Dendritic cell treated with granulocyte-macrophage colony-stimulating factor and Interleukin-4, amounts not matched to agents 40 ng/mL and 50 ng/mL, for 4 days (primary cell): ENCODE measurements at regions not wholly inside any gene's neighbourhood (a gene's known extent, or its start where the extent isn't known, plus 50 kb on each side); places are given as distances from the start of the nearest gene placed in this dataset.
"Not testable (repeated sequence)": the region's sequence is repeated elsewhere in the genome, so short reads cannot be mapped to it uniquely, and the experiment has no call there.

ENCODE experiments used
- H3K27ac Mint-ChIP-seq: one replicate; pipeline ENCODE4 v1.8.0; 2022; ENCODE audit warnings: mild to moderate bottlenecking, mixed read lengths
- H3K27me3 Mint-ChIP-seq: one replicate; pipeline ENCODE4 v1.8.0; 2022; ENCODE audit warnings: mild to moderate bottlenecking, mixed read lengths
- H3K36me3 Mint-ChIP-seq: one replicate; pipeline ENCODE4 v1.8.0; 2022; ENCODE audit warnings: low read depth, mixed read lengths
- H3K4me1 Mint-ChIP-seq: one replicate; pipeline ENCODE4 v1.8.0; 2022; ENCODE audit warnings: low read depth, mixed read lengths
- H3K4me3 Mint-ChIP-seq: one replicate; pipeline ENCODE4 v1.8.0; 2022; ENCODE audit warnings: mild to moderate bottlenecking, moderate library complexity, mixed read lengths
- H3K9me3 Mint-ChIP-seq: one replicate; pipeline ENCODE4 v1.8.0; 2022; ENCODE audit warnings: mixed read lengths
- intact Hi-C: fragments of 100-400 bp; cut with micrococcal nuclease; formaldehyde crosslinking; loops from one replicate; pipeline ENCODE4 v1.15.0; 2022

GRCh38 chr4:144864891-144865290 lies 218.9 kb downstream of the HHIP start:
- intact Hi-C loops, H3K27me3 Mint-ChIP-seq, H3K27ac Mint-ChIP-seq: not testable (repeated sequence)

DNA sequence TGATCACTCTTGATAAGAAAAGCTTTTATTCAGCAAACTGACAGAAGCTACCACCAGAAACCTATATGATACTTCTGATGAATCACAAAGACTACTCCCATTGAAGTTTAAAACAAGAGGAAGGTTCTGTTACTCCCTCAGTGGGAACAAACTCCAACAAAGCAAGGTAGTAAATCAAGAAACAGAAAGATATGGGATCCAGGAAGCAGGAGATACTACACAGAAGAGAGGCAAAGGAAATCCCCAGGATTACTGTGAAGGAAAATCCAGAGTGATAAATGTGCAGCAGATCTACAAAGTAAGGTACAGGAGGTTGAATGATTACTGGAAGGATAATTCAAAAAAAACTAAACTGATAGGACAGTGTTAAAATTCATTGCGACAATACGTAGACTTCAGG lies 222.4 kb downstream of the HHIP start:
- H3K27ac Mint-ChIP-seq = no peak overlapping the region
- intact Hi-C loops = no loop called here
- H3K36me3 Mint-ChIP-seq = no peaks in the 10 kb centered on the region
- no peak overlapping the region for H3K4me3 Mint-ChIP-seq
- no peaks in the 10 kb centered on the region for H3K4me1 Mint-ChIP-seq
- H3K27me3 Mint-ChIP-seq = no peaks in the 10 kb centered on the region
- H3K9me3 Mint-ChIP-seq = peaks cover 36% of the 10 kb centered on the region

More at GRCh38 chr4:144864891-144865290, 218.9 kb downstream of the HHIP start:
- peaks cover 64% of the 10 kb centered on the region for H3K9me3 Mint-ChIP-seq
- not testable (repeated sequence) for H3K4me3 Mint-ChIP-seq, H3K4me1 Mint-ChIP-seq, H3K36me3 Mint-ChIP-seq

- Mint-ChIP-seq H3K27ac (no peak overlapping the region), H3K4me1 (no peaks in the 10 kb centered on the region), H3K4me3 (no peak overlapping the region), H3K9me3 (peaks cover 11% of the 10 kb centered on the region), H3K36me3 (no peaks in the 10 kb centered on the region), H3K27me3 (no peaks in the 10 kb centered on the region)
- intact Hi-C loops = no loop called here
Measured at GRCh38 chr4:144872508-144873225, 225.3 kb downstream of the ANAPC10 start.

- intact Hi-C loops = no loop called here
- no peaks in the 10 kb centered on the region for H3K27me3 Mint-ChIP-seq
- no peaks in the 10 kb centered on the region for H3K4me1 Mint-ChIP-seq
- peaks cover 3% of the 10 kb centered on the region for H3K9me3 Mint-ChIP-seq
- no peak overlapping the region for H3K4me3 Mint-ChIP-seq
- H3K36me3 Mint-ChIP-seq = no peaks in the 10 kb centered on the region
- no peak overlapping the region for H3K27ac Mint-ChIP-seq
Measured at GRCh38 chr4:144873226-144873990, 224.6 kb downstream of the ANAPC10 start.

DNA sequence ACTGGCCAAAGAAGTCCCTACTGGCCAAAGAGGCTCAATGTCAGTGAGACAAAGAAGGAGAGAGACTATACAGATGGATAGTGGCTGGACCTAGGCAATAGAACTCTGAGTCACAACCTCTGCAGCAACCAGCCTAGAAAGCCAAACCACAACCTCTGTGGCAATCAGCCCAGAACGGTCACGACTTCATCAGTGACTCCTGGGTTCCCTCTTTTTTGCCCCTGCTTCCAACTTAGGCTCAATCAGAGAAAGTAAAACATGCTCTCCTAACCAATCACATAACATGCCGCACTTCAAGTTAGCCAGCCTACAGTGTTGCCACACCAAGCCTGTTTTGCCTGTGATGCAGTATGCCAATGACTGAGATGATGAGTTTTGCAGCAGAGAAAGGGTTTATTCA lies 203.4 kb downstream of the ANAPC10 start:
- no peak overlapping the region for H3K4me3 Mint-ChIP-seq
- peaks cover 5% of the 10 kb centered on the region for H3K4me1 Mint-ChIP-seq
- no peak overlapping the region for H3K27ac Mint-ChIP-seq
- no peaks in the 10 kb centered on the region for H3K36me3 Mint-ChIP-seq
- H3K9me3 Mint-ChIP-seq = peaks cover 9% of the 10 kb centered on the region
- intact Hi-C loops = no loop called here
- no peaks in the 10 kb centered on the region for H3K27me3 Mint-ChIP-seq

- intact Hi-C loops = no loop called here
- no peak overlapping the region for H3K4me3 Mint-ChIP-seq
- H3K36me3 Mint-ChIP-seq = no peaks in the 10 kb centered on the region
- H3K4me1 Mint-ChIP-seq = peaks cover 11% of the 10 kb centered on the region
- H3K9me3 Mint-ChIP-seq = peaks cover 9% of the 10 kb centered on the region
- H3K27ac Mint-ChIP-seq = no peak overlapping the region
- no peaks in the 10 kb centered on the region for H3K27me3 Mint-ChIP-seq
Measured at GRCh38 chr4:144899393-144899792, 198.6 kb downstream of the ANAPC10 start.

GRCh38 chr4:144901141-144901540 lies 196.9 kb downstream of the ANAPC10 start:
- peaks cover 2% of the 10 kb centered on the region for H3K9me3 Mint-ChIP-seq
- intact Hi-C loops = loop anchor here (10.0 kb wide), 1 partner anchor 154 kb away; no protein-coding TSS in a partner anchor
- H3K36me3 Mint-ChIP-seq = no peaks in the 10 kb centered on the region
- H3K4me3 Mint-ChIP-seq = no peak overlapping the region
- H3K27ac Mint-ChIP-seq = no peak overlapping the region
- H3K4me1 Mint-ChIP-seq = peaks cover 20% of the 10 kb centered on the region
- H3K27me3 Mint-ChIP-seq = no peaks in the 10 kb centered on the region

DNA sequence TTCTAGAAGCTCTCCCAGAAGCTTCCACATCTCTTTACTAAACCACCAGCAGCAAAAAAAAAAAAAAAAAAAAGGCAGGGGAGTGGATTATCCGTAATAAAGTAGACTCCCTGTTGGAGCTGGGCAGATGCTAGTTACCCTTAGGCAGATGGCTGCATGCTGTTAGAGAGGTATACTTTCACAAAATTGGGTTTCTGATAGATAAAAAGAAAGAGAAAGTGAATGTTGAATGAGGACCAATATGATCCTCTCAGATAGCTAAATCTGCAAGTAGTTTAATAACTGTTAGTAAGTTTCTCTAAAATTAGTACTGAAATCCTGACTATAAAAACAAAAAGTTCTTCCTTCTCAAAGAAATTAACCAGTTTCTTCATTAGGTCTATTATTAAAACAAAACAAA lies 195.4 kb downstream of the ANAPC10 start:
- Mint-ChIP-seq H3K4me3 (no peak overlapping the region), H3K4me1 (peaks cover 32% of the 10 kb centered on the region), H3K36me3 (no peaks in the 10 kb centered on the region), H3K27ac (no peak overlapping the region), H3K9me3 (no peaks in the 10 kb centered on the region), H3K27me3 (no peaks in the 10 kb centered on the region)
- intact Hi-C loops = loop anchor here (10.0 kb wide), 1 partner anchor 152 kb away; no protein-coding TSS in a partner anchor

DNA sequence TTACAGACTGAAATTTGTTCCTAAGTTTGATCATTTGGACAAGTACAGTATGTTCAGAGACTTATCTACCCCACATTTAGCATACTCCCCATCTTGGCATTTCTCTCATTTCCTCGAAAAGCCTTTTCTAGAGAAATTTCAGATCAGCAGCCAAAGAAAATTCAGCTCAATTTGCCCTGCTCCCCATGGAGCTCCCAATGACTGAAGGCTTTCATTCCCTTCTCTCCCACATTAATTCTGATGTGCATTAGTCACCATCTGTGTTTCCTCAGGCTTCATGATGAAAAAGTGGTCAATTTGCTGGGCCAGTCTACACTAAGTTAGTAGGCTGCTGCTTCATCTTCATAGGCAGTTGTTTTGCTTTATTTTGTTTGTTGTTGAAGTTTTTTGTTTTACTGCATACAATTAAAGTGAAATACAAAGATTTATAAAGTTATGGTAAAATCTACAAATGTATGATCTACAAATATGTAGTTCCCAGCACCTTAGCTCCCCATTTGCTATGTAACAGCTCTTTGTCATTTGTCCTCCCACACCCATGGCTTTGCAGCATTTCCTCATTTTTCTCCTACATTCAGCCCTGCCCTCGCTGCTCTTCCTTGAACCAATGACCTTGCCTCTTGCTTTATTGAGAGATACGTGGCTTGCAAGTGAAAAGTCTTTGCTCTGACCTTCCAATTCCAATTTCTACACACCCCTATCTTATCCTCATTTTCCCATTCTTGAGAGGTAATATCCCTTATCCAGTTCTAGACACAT lies 193.9 kb downstream of the ANAPC10 start:
- intact Hi-C loops = loop anchor here (10.0 kb wide), 1 partner anchor 151 kb away; no protein-coding TSS in a partner anchor
- H3K27ac Mint-ChIP-seq = no peak overlapping the region
- peaks cover 32% of the 10 kb centered on the region for H3K4me1 Mint-ChIP-seq
- H3K9me3 Mint-ChIP-seq = no peaks in the 10 kb centered on the region
- no peaks in the 10 kb centered on the region for H3K27me3 Mint-ChIP-seq
- H3K36me3 Mint-ChIP-seq = no peaks in the 10 kb centered on the region
- H3K4me3 Mint-ChIP-seq = no peak overlapping the region

DNA sequence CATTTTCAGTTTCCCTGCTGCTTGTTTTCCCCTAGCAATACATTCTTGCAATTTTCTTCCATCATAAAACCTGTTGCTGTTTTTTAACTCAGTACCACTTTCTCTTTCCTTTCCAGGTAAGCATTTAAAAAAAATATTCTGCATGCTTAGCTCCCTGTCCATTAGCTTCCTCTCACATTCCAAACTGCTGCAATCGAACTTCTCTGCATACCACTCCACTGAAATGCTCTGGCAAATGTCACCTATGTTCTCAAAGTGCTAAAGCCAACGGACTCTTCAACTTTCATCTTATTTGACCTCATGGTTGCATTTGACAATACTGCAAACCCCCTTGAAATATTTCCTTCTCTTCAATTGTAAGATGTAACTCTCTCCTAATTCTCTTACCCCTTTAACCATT lies 192.7 kb downstream of the ANAPC10 start:
- H3K9me3 Mint-ChIP-seq = no peaks in the 10 kb centered on the region
- no peak overlapping the region for H3K27ac Mint-ChIP-seq
- no peaks in the 10 kb centered on the region for H3K27me3 Mint-ChIP-seq
- no peak overlapping the region for H3K4me3 Mint-ChIP-seq
- peaks cover 32% of the 10 kb centered on the region for H3K4me1 Mint-ChIP-seq
- intact Hi-C loops = loop anchor here (10.0 kb wide), 1 partner anchor 150 kb away; no protein-coding TSS in a partner anchor
- no peaks in the 10 kb centered on the region for H3K36me3 Mint-ChIP-seq

DNA sequence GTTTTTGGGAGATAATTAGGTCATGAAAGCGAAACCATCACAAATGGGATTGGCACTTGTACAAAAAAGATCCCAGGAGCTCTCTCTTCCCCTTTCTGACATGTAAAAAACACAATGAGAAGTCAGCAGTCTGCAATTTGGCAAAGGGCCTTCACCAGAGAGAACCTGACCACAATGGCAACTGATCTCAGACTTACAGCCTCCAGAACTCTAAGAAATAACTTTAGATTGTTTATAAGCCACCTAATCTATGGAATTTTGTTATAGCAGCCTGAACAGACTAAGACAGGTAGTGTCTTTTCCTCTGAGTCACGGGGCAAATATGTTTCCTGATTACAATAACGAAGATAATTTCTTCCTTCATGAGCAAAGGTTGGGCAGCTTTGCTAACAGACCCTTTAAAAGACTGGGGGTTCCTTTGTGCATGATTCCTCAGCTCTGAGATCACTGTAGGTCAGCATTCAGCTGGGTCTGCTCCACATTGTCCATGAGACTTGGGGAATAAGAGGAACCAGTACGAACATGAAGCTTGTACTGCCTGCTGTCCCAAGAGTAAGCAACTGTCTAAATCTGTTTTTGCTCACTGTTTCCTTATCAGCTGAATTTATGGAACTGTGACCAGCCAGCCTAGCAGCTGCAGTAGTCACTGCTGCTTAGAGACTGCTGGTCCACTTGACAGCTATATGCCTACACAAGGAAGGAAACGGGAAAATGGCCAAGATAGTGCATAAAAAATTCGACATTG lies 191.6 kb downstream of the ANAPC10 start:
- intact Hi-C loops = loop anchor here (10.0 kb wide), 1 partner anchor 148 kb away; no protein-coding TSS in a partner anchor
- Mint-ChIP-seq H3K9me3 (no peaks in the 10 kb centered on the region), H3K36me3 (no peaks in the 10 kb centered on the region), H3K27ac (peak overlapping the region; percentile 60), H3K4me1 (peaks cover 32% of the 10 kb centered on the region), H3K27me3 (no peaks in the 10 kb centered on the region), H3K4me3 (no peak overlapping the region)

DNA sequence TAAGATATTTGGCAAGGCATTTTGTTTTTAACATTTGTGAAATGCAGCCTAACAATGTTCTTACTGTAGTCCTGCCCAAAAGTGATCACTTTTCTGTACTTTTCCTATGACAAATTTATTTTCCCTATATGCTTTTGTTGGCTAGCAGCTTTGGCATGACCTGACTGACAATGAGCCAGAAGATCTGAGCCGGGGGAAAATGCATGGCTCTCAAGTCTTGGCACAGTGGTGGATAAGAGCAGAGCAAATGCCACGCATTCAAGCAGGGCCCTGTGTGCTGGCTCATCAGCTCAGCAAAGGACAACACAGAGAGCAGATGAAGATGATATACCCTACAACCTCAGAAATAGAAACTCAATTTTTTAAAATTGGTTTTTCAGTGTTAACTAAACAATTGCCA lies 187.3 kb downstream of the ANAPC10 start:
- Mint-ChIP-seq H3K4me3 (no peak overlapping the region), H3K27me3 (no peaks in the 10 kb centered on the region), H3K36me3 (no peaks in the 10 kb centered on the region), H3K4me1 (peaks cover 13% of the 10 kb centered on the region), H3K27ac (no peak overlapping the region), H3K9me3 (no peaks in the 10 kb centered on the region)
- intact Hi-C loops = no loop called here
